Stomach (tissue), 8 donors: ENCODE measurements at regions not wholly inside any gene's neighbourhood (a gene's known extent, or its start where the extent isn't known, plus 50 kb on each side); places are given as distances from the start of the nearest gene placed in this dataset.
"Not testable (repeated sequence)": the region's sequence is repeated elsewhere in the genome, so short reads cannot be mapped to it uniquely, and the experiment has no call there.

ENCODE experiments used
- DNase-seq, 2 donors: peaks; one replicate each; pipeline versions ENCODE4 v3.0.0 to v3.0.0-alpha.2; 2013 to 2019
- H3K27ac ChIP-seq, 5 donors: fragments of 200-600 bp in 4 of 5; sonication (generic) in 4 of 5; one replicate each; pipeline ENCODE4 v1.5.1; 2013 to 2019; ENCODE audit warnings: mild to moderate bottlenecking in 1 of 5, moderate library complexity in 1 of 5
- H3K27me3 ChIP-seq, 3 donors: fragments of 200-600 bp; sonication (generic); one replicate each; pipeline ENCODE4 v1.5.1; 2017 to 2019; ENCODE audit warnings: mixed run types in 1 of 3
- H3K36me3 ChIP-seq, 4 donors: fragments of 200-600 bp; sonication (generic); 1 replicate in 3 of 4; 2 replicates in 1 of 4; pipeline ENCODE4 v1.5.1; 2016 to 2019
- H3K4me1 ChIP-seq, 4 donors: fragments of 200-600 bp; sonication (generic); one replicate each; pipeline ENCODE4 v1.5.1; 2016 to 2019
- H3K4me3 ChIP-seq, 4 donors: fragments of 200-600 bp; sonication (generic) in 3 of 4; one replicate each; pipeline ENCODE4 v1.5.1; 2016 to 2019; ENCODE audit warnings: mild to moderate bottlenecking in 1 of 4
- H3K9me3 ChIP-seq, 4 donors: fragments of 200-600 bp; sonication (generic); one replicate each; pipeline ENCODE4 v1.5.1; 2016 to 2019
- CTCF ChIP-seq, 7 experiments: fragments of 450-650 bp in 4 of 7; fragments of 200-600 bp in 3 of 7; sonication (generic) in 3 of 7; IDR thresholded peaks; one replicate each; pipeline ENCODE4 v1.5.1; 2016 to 2019; ENCODE audit warnings: antibody characterized with exemption in 7 of 7, control low read depth in 2 of 7, mild to moderate bottlenecking in 1 of 7
- EP300 ChIP-seq: sonication (generic); formaldehyde crosslinking; IDR thresholded peaks from one replicate; pipeline ENCODE4 v1.6.1; 2017; ENCODE audit warnings: antibody characterized with exemption
- POLR2A ChIP-seq, 4 donors: fragments of 450-650 bp; IDR thresholded peaks; one replicate each; pipeline ENCODE4 v1.6.1; 2016; ENCODE audit warnings: antibody characterized with exemption in 4 of 4, control low read depth in 2 of 4, mild to moderate bottlenecking in 1 of 4, moderate library complexity in 1 of 4
- POLR2AphosphoS5 ChIP-seq, 3 donors: sonication (generic); formaldehyde crosslinking; IDR thresholded peaks; one replicate each; pipeline ENCODE4 v1.6.1; 2016; ENCODE audit warnings: antibody characterized with exemption in 3 of 3
- WGBS, 5 donors: extraction: QIAGEN DNeasy Blood & Tissue Kit in 3 of 5; methylation state at CpG; one replicate each; pipeline versions ENCODE4 v1.1.5 to v1.1.7; 2013 to 2018; 5-methylcytosine and 5-hydroxymethylcytosine counted together
- intact Hi-C: fragments of 100-400 bp; cut with DNase I; formaldehyde crosslinking; loops from one replicate; pipeline ENCODE4 v1.15.1; 2023; ENCODE audit warnings: low total_unique reads
- donor health status: healthy with polysubstance abuse.
- donor health status: Bipolar disorder and iron deficiency.
- donor health status: healthy.

GRCh38 chr16:75865736-75866135 lies 139.4 kb upstream of the CPHXL start:
- WGBS, 5 donors, result 60 to 74% (median 65%) methylated on average over 3 of the region's 3 CpGs
- no peak for DNase-seq
- TF ChIP-seq POLR2A (IDR thresholded peaks at IDR 0.05), result no peak
- no peak for TF ChIP-seq CTCF (IDR thresholded peaks at IDR 0.05)
- TF ChIP-seq EP300, result no peak
- no peak for TF ChIP-seq POLR2AphosphoS5 (IDR thresholded peaks at IDR 0.05)
- intact Hi-C loops, result no loop called here
- Histone ChIP-seq H3K27ac (no peak overlapping the region), H3K36me3 (no peaks in the 10 kb centered on the region), H3K4me3 (no peak overlapping the region), H3K27me3 (peaks cover 0 to 1% (median 0%) of the 10 kb centered on the region in 3 donors), H3K4me1 (no peaks in the 10 kb centered on the region), H3K9me3 (no peaks in the 10 kb centered on the region)

- Histone ChIP-seq H3K36me3 (no peaks in the 10 kb centered on the region), H3K4me1 (no peaks in the 10 kb centered on the region), H3K27ac (no peak overlapping the region), H3K27me3 (no peaks in the 10 kb centered on the region), H3K9me3 (no peaks in the 10 kb centered on the region), H3K4me3 (no peak overlapping the region)
- WGBS, 5 donors, result 51 to 68% (median 56%) methylated on average over 9 of the region's 9 CpGs
- DNase-seq, result no peak
- intact Hi-C loops, result no loop called here
- TF ChIP-seq POLR2A (IDR thresholded peaks at IDR 0.05), result no peak
These were observed 142.6 kb upstream of the CPHXL start for GRCh38 chr16:75868636-75869632.

- H3K4me3 ChIP-seq, H3K9me3 ChIP-seq, H3K36me3 ChIP-seq, intact Hi-C loops, H3K27ac ChIP-seq, H3K4me1 ChIP-seq, DNase-seq, H3K27me3 ChIP-seq: not testable (repeated sequence)
- 87 to 97% (median 90%) methylated on average over 3 of the region's 3 CpGs for WGBS, 5 donors
These were observed 155.0 kb upstream of the CPHXL start for GRCh38 chr16:75881280-75881679.

- WGBS, 5 donors, result 20 to 39% (median 24%) methylated on average over 3 of the region's 3 CpGs
- H3K27me3 ChIP-seq, result no peaks in the 10 kb centered on the region
These were observed 172.9 kb upstream of the CPHXL start for GRCh38 chr16:75899163-75899562.

More at GRCh38 chr16:75899163-75899562, 172.9 kb upstream of the CPHXL start:
- Histone ChIP-seq H3K4me3 (no peak overlapping the region), H3K4me1 (no peaks in the 10 kb centered on the region), H3K27ac (no peak overlapping the region), H3K9me3 (no peaks in the 10 kb centered on the region), H3K36me3 (no peaks in the 10 kb centered on the region)
- intact Hi-C loops, result no loop called here
- DNase-seq, result no peak
- TF ChIP-seq POLR2A (IDR thresholded peaks at IDR 0.05) (no peak), CTCF (IDR thresholded peaks at IDR 0.05) (no peak), POLR2AphosphoS5 (IDR thresholded peaks at IDR 0.05) (no peak), EP300 (no peak)
